HG03354 (cell line): ENCODE measurements at regions not wholly inside any gene's neighbourhood (a gene's known extent, or its start where the extent isn't known, plus 50 kb on each side); places are given as distances from the start of the nearest gene placed in this dataset.

Experiments
- ATAC-seq: cut with Tn5 transposase; IDR thresholded peaks from one replicate; pipeline ENCODE4 v1.9.1; 2021; ENCODE audit warnings: mild to moderate bottlenecking; ENCODE audit not compliant: unreplicated experiment, poor library complexity, severe bottlenecking

DNA sequence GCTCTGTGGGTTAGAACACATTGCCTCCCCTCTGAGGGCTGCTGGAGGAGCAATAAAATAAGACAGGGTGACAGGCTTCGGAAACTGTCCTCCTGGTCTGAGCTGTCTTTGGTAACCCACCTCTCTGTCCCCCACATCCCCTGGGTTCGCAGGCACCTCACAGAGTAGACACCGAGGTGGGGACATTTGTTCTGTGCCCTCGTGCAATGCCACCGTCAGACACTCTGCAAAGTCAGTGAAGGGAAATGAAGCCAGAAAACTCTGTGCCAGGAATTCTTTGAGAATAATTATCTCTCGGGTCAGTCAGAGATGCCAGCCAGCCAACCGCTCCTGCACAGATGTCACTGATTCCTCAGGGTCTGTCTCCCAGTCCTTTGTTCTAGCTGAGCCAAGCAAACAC, 493.6 kb downstream of the FOXO1 start:
- no peak for ATAC-seq

- ATAC-seq: no peak
Measured at GRCh38 chr13:40175639-40176038, 490.8 kb downstream of the FOXO1 start.

- no peak for ATAC-seq
Measured at GRCh38 chr13:40176242-40176641, 490.2 kb downstream of the FOXO1 start.

GRCh38 chr13:40178130-40178529, 488.3 kb downstream of the FOXO1 start:
- no peak for ATAC-seq

- no peak for ATAC-seq
Measured at GRCh38 chr13:40179445-40180281, 486.8 kb downstream of the FOXO1 start.

DNA sequence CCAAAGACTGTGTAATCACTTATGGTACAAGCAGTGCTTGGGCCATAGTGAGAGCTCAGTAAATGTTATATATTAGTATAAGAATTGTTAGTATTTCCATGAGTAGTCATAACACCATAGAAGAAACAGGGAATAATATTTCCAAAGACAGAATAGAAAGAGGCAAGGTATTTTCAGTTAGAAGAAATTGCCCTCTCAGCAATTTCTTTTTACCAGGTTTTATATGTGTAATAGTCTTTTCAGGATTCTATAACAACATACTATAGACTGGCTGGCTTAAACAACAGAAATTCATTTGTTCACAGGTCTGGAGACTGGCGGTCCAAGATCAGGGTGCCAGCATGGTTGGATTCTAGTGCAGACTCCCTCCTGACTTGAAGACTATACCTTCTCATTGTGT, 485.7 kb downstream of the FOXO1 start:
- ATAC-seq: no peak

GRCh38 chr13:40181203-40181845, 485.1 kb downstream of the FOXO1 start:
- no peak for ATAC-seq

DNA sequence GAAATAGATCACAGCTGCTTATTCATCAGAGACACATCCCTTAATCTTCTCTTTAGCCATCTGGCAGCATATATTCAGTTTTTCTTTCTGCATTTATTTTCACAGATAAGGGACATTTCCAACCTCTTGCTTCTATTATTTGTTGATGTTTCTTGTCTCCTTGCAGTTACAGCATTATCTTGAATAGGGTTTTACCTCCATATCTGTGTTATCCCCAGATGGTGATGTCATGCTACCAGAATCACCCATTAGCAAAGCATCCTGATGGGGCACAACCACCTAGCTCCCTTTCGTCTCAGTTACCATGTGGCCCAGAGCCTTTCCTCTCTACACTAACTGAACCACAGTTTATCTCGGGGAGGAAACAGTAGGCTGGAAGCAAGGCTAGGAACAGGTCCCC, 483.9 kb downstream of the FOXO1 start:
- ATAC-seq: no peak

- no peak for ATAC-seq
Measured at GRCh38 chr13:40185414-40185813, 481.0 kb downstream of the FOXO1 start.

GRCh38 chr13:40186041-40186440, 480.4 kb downstream of the FOXO1 start:
- no peak for ATAC-seq

DNA sequence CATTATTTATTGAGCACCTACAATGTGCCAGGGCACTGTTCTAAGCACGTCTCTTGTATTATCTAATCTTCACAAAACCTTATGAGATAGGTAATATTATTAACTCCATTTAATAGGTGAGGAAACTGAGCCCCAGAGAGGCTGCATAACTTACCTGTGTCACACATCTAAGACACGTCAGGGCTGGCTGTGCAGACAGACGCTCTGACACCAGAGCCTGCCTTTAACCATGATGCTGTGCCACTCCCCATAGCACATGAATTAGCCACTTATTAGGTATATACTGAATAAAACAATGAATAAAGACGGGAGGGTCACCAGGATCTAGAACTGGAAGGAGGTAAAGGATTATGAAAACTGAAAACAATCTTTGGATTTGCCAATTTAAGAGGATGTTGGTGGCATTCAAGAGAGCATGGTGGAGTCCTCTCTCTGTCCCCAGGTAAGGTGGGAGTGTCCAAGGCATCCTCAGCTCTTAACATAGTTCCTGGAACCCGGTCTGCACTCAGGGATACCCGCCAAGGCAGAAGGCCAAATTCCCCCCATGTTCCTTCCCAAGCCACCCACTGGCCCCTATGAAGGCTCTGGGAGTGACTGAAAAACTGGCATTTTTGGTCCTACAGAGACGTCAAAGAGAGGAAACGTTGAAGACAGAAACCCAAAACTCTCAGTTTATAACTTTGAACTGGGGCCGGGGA, 479.7 kb downstream of the FOXO1 start:
- no peak for ATAC-seq

DNA sequence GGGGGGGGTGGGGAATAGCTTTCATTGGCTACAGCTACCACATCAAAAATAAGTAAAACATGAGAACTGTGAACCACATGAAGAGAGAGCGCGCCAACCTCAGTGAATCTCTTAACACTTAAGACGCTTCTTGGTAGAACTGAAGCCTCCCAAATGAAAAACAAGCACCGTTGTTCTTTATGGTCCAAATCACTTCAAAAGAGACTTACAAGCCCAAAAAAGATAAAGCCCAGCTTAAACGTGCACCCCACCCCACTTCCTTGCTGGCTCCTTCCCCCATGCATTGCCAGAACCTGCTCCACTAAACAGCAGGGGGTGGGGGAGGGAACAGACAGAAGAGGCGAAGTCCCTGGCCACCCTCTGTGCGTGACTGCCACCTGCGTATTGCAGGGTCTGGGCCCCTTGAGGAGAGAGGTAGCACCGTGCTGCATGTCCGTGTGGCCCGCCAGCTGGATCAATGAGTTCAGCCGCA, 479.1 kb downstream of the FOXO1 start:
- no peak for ATAC-seq

GRCh38 chr13:40187841-40188591, 478.4 kb downstream of the FOXO1 start:
- no peak for ATAC-seq

- no peak for ATAC-seq
Measured at GRCh38 chr13:40189426-40189825, 477.0 kb downstream of the FOXO1 start.

DNA sequence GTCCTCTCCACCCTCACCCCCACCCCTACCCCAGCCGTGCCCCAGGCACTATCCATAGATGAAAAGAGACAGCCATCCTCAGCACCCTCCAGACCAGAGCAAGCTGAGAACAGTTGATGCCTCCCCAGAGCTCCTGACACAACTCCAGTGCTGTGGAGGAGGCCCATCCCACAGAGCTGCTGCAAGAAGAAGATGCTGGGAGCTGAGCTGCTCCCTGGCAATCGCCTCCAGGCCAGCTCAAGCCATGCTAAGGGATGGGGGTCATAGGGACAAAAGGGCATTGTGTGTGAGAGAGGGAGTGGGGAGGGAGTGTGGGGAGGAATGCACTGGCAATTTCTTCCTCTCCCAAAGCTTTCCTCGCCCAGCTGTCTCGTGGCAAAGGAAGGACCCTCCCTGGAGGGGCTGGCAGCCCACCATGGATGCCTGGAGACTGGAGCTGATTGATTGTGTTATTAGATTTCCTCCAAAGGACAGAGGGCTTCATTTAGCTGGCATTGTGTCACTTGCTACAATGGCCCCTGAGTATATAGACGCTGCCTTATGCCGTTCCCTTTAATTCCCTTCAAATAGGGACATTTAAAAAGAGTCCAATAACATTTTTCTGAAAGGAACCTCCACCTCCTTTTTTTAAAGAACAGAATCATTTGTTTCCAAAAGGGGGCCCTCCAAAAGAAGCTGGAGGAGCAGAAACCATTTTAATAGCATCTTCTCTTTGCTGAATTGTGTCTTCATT, 476.4 kb downstream of the FOXO1 start:
- no peak for ATAC-seq

GRCh38 chr13:40190641-40191100, 475.8 kb downstream of the FOXO1 start:
- peak; percentile 78 for ATAC-seq

- no peak for ATAC-seq
Measured at GRCh38 chr13:40191186-40191980, 475.1 kb downstream of the FOXO1 start.

DNA sequence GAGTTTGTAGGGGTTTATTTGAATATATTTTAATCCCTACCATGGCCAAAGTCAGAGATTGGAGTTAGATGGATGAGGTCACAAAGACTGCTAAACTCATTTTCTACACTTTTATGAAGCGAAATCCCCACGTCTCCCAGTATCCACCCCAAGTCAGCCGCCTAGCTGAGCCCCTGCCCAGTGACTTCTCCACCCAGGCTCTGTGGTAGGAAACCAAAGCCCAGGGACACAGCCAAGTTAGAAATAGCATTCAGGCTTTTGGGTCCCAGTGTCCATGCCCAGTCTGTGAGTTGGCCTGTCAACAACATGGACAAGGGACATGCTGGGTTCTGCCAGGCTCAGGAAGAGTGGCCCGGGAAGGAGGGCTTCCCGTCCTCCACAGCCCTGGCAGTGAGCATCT, 474.0 kb downstream of the FOXO1 start:
- ATAC-seq: no peak
